HepG2 (cell line): ENCODE measurements at regions not wholly inside any gene's neighbourhood (a gene's known extent, or its start where the extent isn't known, plus 50 kb on each side); places are given as distances from the start of the nearest gene placed in this dataset.

Source experiments
- EZH2 ChIP-seq: conservative IDR thresholded peaks from 2 replicates; pipeline ENCODE4 v1.6.1; 2012; ENCODE audit warnings: mild to moderate bottlenecking, low read depth, low read length, moderate library complexity
- FOXK2 ChIP-seq: fragments of 450-650 bp; IDR thresholded peaks from 2 replicates; pipeline ENCODE4 v1.6.1; 2016
- GATAD1 ChIP-seq: IDR thresholded peaks from 2 replicates; pipeline ENCODE4 v1.6.1; 2016; ENCODE audit warnings: missing genetic modification reagents, missing compliant biosample characterization
- JUN ChIP-seq: sonication (generic); formaldehyde crosslinking; IDR thresholded peaks from 2 replicates; pipeline ENCODE4 v1.4.0; 2020; ENCODE audit warnings: mild to moderate bottlenecking, missing genetic modification reagents
- RAD51 ChIP-seq: fragments of 450-650 bp; IDR thresholded peaks from 2 replicates; pipeline ENCODE4 v1.6.1; 2016; ENCODE audit warnings: borderline replicate concordance
- TGIF2 ChIP-seq: IDR thresholded peaks from 2 replicates; pipeline ENCODE4 v1.6.1; 2016; ENCODE audit warnings: control low read depth, missing compliant biosample characterization
- ZBTB8A ChIP-seq: sonication (generic); formaldehyde crosslinking; IDR thresholded peaks from 2 replicates; pipeline ENCODE4 v1.4.0; 2020; ENCODE audit warnings: mild to moderate bottlenecking, low read depth, missing genetic modification reagents, borderline replicate concordance
- ZC3H4 ChIP-seq: sonication (generic); formaldehyde crosslinking; IDR thresholded peaks from 2 replicates; pipeline ENCODE4 v1.4.0; 2020; ENCODE audit warnings: missing genetic modification reagents, borderline replicate concordance
- ZNF740 ChIP-seq: sonication (generic); formaldehyde crosslinking; IDR thresholded peaks from 2 replicates; pipeline ENCODE4 v1.4.0; 2020; ENCODE audit warnings: missing genetic modification reagents
- ZNF775 ChIP-seq: sonication (generic); formaldehyde crosslinking; IDR thresholded peaks from 2 replicates; pipeline ENCODE4 v1.4.0; 2020; ENCODE audit warnings: missing genetic modification reagents, mild to moderate bottlenecking, moderate library complexity, borderline replicate concordance

GRCh38 chr2:133823226-133823550 is 254.9 kb upstream of the NCKAP5 start:
- TF ChIP-seq TGIF2 (CRISPR knock-in tag): no peak
- TF ChIP-seq ZC3H4 (CRISPR knock-in tag): no peak
- no peak for TF ChIP-seq ZNF775 (CRISPR knock-in tag)
- TF ChIP-seq FOXK2: no peak
- TF ChIP-seq EZH2: no peak
- no peak for TF ChIP-seq ZBTB8A (CRISPR knock-in tag)
- TF ChIP-seq GATAD1: no peak
- TF ChIP-seq RAD51: no peak
- TF ChIP-seq JUN (CRISPR knock-in tag): no peak
- TF ChIP-seq ZNF740 (CRISPR knock-in tag): no peak
